ENCODE measurements at regions not wholly inside any gene's neighbourhood (a gene's known extent, or its start where the extent isn't known, plus 50 kb on each side); places are given as distances from the start of the nearest gene placed in this dataset.

DNA sequence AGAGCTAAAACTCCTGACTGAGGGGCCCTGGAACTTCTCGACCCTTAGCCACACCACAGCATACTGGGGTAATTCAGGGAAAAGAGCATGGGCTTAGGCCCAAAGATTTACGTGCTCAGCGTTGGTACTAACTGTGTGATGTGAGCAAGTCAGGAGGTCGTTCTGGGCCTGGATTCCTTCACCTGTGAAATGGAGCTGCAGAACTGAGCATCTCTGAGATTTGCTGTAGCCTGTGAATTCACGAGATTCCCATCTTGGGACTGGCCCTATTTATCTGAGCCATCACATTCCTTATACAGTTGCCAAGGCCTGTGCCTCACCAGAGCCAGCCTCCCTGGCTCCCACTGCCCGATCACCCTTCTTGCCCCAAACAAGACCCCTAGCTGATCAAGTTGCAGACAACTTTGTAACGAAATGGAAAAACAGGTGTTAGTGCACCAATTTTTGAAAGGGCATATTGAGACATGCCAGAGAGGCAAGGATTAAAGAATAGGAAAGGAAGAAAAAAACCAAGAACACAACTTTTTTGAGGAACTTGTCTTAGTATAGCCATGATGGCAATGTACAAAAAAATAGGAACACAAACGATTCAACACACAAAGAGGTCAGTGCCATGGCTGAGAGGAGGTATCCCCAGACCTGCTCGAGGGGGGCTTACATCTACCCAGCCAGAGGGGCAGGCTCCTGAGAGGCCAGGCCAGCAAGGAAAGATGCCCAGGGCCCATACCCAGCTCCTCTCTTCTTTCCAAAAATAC, 323.0 kb upstream of the JARID2 start:
- ATAC-seq (ENCODE audit: low FRiP score in 2 of 2) (no peak), DNase-seq (no peak)
- Histone ChIP-seq H3K27ac (peak overlapping the region; percentile 76 to 86 (median 83)), H3K4me3 (no peak overlapping the region), H3K27me3 (no peaks in the 10 kb centered on the region), H3K4me1 (peaks cover 9 to 15% (median 12%) of the 10 kb centered on the region in 4 donors), H3K36me3 (no peaks in the 10 kb centered on the region), H3K9me3 (no peaks in the 10 kb centered on the region)
- 72 to 87% methylated on average over 9 of the region's 9 CpGs for WGBS, 2 donors
- no peak for TF ChIP-seq EP300 (IDR thresholded peaks at IDR 0.05)
- TF ChIP-seq POLR2A (IDR thresholded peaks at IDR 0.05), result no peak
- no peak for TF ChIP-seq POLR2AphosphoS5 (IDR thresholded peaks at IDR 0.05)
- TF ChIP-seq, protein P1, sequence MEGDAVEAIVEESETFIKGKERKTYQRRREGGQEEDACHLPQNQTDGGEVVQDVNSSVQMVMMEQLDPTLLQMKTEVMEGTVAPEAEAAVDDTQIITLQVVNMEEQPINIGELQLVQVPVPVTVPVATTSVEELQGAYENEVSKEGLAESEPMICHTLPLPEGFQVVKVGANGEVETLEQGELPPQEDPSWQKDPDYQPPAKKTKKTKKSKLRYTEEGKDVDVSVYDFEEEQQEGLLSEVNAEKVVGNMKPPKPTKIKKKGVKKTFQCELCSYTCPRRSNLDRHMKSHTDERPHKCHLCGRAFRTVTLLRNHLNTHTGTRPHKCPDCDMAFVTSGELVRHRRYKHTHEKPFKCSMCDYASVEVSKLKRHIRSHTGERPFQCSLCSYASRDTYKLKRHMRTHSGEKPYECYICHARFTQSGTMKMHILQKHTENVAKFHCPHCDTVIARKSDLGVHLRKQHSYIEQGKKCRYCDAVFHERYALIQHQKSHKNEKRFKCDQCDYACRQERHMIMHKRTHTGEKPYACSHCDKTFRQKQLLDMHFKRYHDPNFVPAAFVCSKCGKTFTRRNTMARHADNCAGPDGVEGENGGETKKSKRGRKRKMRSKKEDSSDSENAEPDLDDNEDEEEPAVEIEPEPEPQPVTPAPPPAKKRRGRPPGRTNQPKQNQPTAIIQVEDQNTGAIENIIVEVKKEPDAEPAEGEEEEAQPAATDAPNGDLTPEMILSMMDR (IDR thresholded peaks at IDR 0.05), result no peak

DNA sequence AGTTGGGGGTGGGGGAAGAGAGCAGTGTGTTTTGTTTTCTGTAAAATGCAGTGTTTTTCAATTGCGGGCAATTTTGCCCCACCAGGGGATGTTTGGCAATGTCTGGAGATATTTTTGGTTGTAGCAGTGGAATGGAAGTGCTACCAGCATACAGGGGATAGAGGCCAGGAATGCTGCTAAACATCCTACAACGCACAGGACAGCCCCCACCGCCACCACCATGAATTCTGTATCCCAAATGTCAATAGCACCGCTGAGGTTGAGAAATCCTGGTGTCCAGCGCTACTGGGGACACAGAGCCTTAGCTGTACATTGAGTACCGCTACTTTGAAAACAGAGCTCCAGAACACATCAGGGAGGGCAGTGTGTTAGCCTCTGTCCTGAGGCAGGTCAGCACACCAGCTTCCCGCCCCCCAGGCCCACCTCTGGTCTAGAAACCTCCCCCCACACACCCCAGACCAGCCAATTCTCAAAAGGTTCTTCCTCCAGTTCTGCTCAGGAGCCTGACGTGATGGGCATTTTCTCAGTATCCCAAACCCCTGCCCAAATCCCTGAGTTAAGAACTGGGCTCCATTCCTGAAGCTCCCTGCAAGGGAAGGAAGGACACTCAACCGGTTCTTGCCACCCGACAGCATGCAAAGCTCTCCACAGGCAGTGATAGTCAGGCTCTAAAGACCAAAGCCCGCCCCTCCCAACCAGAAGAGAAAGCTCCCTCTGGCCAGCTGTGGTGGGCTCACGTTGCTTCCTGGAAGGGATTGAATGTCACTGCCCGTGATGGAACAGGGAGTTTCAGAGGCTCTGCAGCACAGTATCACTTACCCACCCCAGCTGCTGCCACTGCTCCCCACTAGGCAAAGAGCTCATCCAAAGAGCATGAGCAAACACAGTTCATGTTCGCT, 321.5 kb upstream of the JARID2 start:
- WGBS, 2 donors, result 74 to 76% methylated on average over 8 to 14 of the region's 14 CpGs
- ATAC-seq (ENCODE audit: low FRiP score in 2 of 2), result no peak
- H3K4me1 ChIP-seq, result peaks cover 9 to 15% (median 12%) of the 10 kb centered on the region in 4 donors
- peak overlapping the region in 2 of 4 donors; percentile 18 to 83 for H3K27ac ChIP-seq
- H3K4me3 ChIP-seq, result no peak overlapping the region
- H3K27me3 ChIP-seq, result no peaks in the 10 kb centered on the region
- no peaks in the 10 kb centered on the region for H3K36me3 ChIP-seq
- peak in 1 of 2 donors; percentile 18 for TF ChIP-seq POLR2AphosphoS5 (IDR thresholded peaks at IDR 0.05)
- TF ChIP-seq, protein P1 (IDR thresholded peaks at IDR 0.05), result no peak
- DNase-seq, result no peak
- no peaks in the 10 kb centered on the region for H3K9me3 ChIP-seq

DNA sequence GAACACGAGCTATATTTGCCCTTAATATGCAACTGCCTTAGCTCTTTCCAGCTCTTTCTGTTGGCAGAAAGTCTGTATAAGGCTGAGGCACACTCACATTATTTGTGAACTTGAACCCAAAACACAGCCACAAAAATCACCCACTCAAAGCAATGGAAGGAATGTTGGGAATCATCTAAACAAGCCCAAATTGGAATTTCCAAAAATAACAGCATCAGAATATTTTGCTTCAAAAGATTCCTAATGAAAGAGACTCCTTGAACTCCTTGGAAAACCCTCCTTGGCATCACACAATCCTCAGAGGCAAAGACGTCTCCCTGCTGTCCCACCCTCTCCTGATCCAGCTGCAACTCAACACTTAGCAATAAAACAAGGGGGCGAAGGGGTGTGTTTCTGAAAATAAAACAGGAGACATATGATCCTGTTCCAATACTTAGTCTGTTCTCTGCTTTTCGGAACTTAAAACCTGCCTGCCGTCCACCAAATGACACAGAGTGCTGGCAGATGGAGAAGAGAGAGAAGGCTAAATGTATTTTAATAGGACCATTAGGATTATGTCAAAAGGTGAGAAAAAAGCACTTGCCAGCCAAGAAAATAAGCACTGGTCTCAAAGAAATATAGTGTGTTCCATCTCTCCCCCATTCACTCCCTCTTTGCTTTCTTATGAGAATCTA, 320.7 kb upstream of the JARID2 start:
- DNase-seq (no peak), ATAC-seq (ENCODE audit: low FRiP score in 2 of 2) (no peak)
- Histone ChIP-seq H3K27ac (peak overlapping the region in 1 of 4 donors; percentile 18), H3K27me3 (no peaks in the 10 kb centered on the region), H3K9me3 (no peaks in the 10 kb centered on the region), H3K36me3 (no peaks in the 10 kb centered on the region), H3K4me1 (peaks cover 9 to 15% (median 12%) of the 10 kb centered on the region in 4 donors), H3K4me3 (no peak overlapping the region)
- TF ChIP-seq POLR2A (IDR thresholded peaks at IDR 0.05) (no peak), POLR2AphosphoS5 (IDR thresholded peaks at IDR 0.05) (no peak), EP300 (IDR thresholded peaks at IDR 0.05) (no peak)
- TF ChIP-seq, protein P1 (IDR thresholded peaks at IDR 0.05), result no peak
- 60 to 77% methylated on average over 5 of the region's 5 CpGs for WGBS, 2 donors

GRCh38 chr6:14925699-14926026, 320.2 kb upstream of the JARID2 start:
- DNase-seq, result no peak

DNA sequence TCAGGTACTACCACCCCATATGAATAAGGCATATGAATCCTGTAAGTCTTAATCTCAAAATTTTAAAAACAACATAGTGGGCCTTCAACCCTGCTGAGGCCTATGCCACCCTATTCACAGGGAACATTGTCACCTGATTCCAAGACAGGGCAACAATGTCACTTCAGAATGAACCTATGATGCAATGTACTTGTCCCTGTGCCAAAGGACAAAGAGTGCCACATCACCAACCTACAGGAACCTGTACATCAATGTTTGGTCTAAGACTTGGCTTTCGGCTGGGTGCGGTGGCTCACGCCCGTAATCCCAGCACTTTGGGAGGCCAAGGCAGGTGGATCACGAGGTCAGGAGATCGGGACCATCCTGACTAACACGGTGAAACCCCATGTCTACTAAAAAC, 318.5 kb upstream of the JARID2 start:
- TF ChIP-seq EP300 (IDR thresholded peaks at IDR 0.05) (peak in 1 of 4 donors; percentile 66), POLR2AphosphoS5 (IDR thresholded peaks at IDR 0.05) (no peak)
- Histone ChIP-seq H3K27me3 (no peaks in the 10 kb centered on the region), H3K27ac (no peak overlapping the region), H3K9me3 (no peaks in the 10 kb centered on the region), H3K4me1 (peaks cover 0 to 3% (median 0%) of the 10 kb centered on the region in 4 donors), H3K4me3 (no peak overlapping the region), H3K36me3 (no peaks in the 10 kb centered on the region)
- ATAC-seq (ENCODE audit: low FRiP score in 2 of 2), result no peak
- WGBS, 2 donors, result 88 to 93% methylated on average over 5 to 7 of the region's 7 CpGs
- DNase-seq, result peak in 1 of 2 donors; percentile 52

More at GRCh38 chr6:14925699-14926026, 320.2 kb upstream of the JARID2 start:
- H3K27ac ChIP-seq, result no peak overlapping the region
- no peaks in the 10 kb centered on the region for H3K27me3 ChIP-seq
- no peak for TF ChIP-seq POLR2AphosphoS5 (IDR thresholded peaks at IDR 0.05)
- TF ChIP-seq EP300 (IDR thresholded peaks at IDR 0.05), result no peak
- peaks cover 9 to 13% (median 10%) of the 10 kb centered on the region in 4 donors for H3K4me1 ChIP-seq
- no peaks in the 10 kb centered on the region for H3K9me3 ChIP-seq
- H3K4me3 ChIP-seq, result no peak overlapping the region
- ATAC-seq (ENCODE audit: low FRiP score in 2 of 2), result no peak
- H3K36me3 ChIP-seq, result no peaks in the 10 kb centered on the region
- WGBS, 2 donors, result 67 to 71% methylated on average over 3 of the region's 3 CpGs

All from upper lobe of left lung (tissue), 6 donors.